Loucy (cell line): ENCODE measurements at regions not wholly inside any gene's neighbourhood (a gene's known extent, or its start where the extent isn't known, plus 50 kb on each side); places are given as distances from the start of the nearest gene placed in this dataset.

Source experiments
- H2AFZ ChIP-seq: fragments of 200-600 bp; sonication (generic); 2 replicates; pipeline ENCODE4 v1.6.0; 2016; ENCODE audit warnings: antibody characterized with exemption, mild to moderate bottlenecking, low read length, moderate library complexity
- H3F3A ChIP-seq: fragments of 200-600 bp; 2 replicates; pipeline ENCODE4 v1.6.0; 2016; ENCODE audit warnings: antibody characterized with exemption, low read depth, mild to moderate bottlenecking
- H3K27me3 ChIP-seq: fragments of 200-600 bp; sonication (generic); 2 replicates; pipeline ENCODE4 v1.6.1; 2014; ENCODE audit warnings: low read length, mild to moderate bottlenecking; ENCODE audit not compliant: insufficient read depth, poor library complexity, severe bottlenecking
- H3K36me3 ChIP-seq: fragments of 200-600 bp; sonication (generic); 2 replicates; pipeline ENCODE4 v1.6.1; 2016; ENCODE audit warnings: low read length; ENCODE audit not compliant: insufficient read depth
- H3K4me1 ChIP-seq: fragments of 200-600 bp; sonication (generic); 2 replicates; pipeline ENCODE4 v1.5.1; 2014; ENCODE audit warnings: low read length, mild to moderate bottlenecking; ENCODE audit not compliant: insufficient read depth, poor library complexity, severe bottlenecking
- H3K4me2 ChIP-seq: fragments of 200-600 bp; sonication (generic); 2 replicates; pipeline ENCODE4 v1.6.0; 2014; ENCODE audit warnings: antibody characterized with exemption, low read length, low read depth, mild to moderate bottlenecking; ENCODE audit not compliant: poor library complexity, severe bottlenecking
- H3K4me3 ChIP-seq: fragments of 200-600 bp; sonication (generic); 2 replicates; pipeline ENCODE4 v1.5.1; 2014; ENCODE audit warnings: low read length, mild to moderate bottlenecking, mixed read lengths; ENCODE audit not compliant: poor library complexity, severe bottlenecking
- H3K79me2 ChIP-seq: fragments of 200-600 bp; sonication (generic); 2 replicates; pipeline ENCODE4 v1.6.1; 2014; ENCODE audit warnings: low read length; ENCODE audit not compliant: insufficient read depth
- H3K9ac ChIP-seq: fragments of 200-600 bp; sonication (generic); 2 replicates; pipeline ENCODE4 v1.6.0; 2014; ENCODE audit warnings: mild to moderate bottlenecking, low read depth, low read length, moderate library complexity; ENCODE audit not compliant: poor library complexity, severe bottlenecking
- H3K9me2 ChIP-seq: fragments of 200-600 bp; sonication (generic); replicated peaks from 2 replicates; pipeline ENCODE4 v1.6.1; 2016; ENCODE audit warnings: low read depth, low read length, mixed read lengths
- H3K9me3 ChIP-seq: fragments of 200-600 bp; sonication (generic); 2 replicates; pipeline ENCODE4 v1.6.1; 2014; ENCODE audit warnings: mild to moderate bottlenecking, antibody characterized with exemption, low read length, low read depth; ENCODE audit not compliant: insufficient read depth
- H4K20me1 ChIP-seq: fragments of 200-600 bp; sonication (generic); 2 replicates; pipeline ENCODE4 v1.6.0; 2014; ENCODE audit warnings: antibody characterized with exemption, low read length, mild to moderate bottlenecking; ENCODE audit not compliant: insufficient read depth, poor library complexity, severe bottlenecking
- EZH2phosphoT487 ChIP-seq: fragments of 200-600 bp; IDR thresholded peaks from 2 replicates; pipeline ENCODE4 v1.6.1; 2018; ENCODE audit warnings: antibody characterized with exemption, mild to moderate bottlenecking, moderate library complexity, borderline replicate concordance
- TF ChIP-seq, protein P1 (sequence below): fragments of 200-600 bp; sonication (generic); conservative IDR thresholded peaks from 2 replicates; pipeline ENCODE4 v1.5.1; 2014; ENCODE audit warnings: mild to moderate bottlenecking, antibody characterized with exemption, low read length

DNA sequence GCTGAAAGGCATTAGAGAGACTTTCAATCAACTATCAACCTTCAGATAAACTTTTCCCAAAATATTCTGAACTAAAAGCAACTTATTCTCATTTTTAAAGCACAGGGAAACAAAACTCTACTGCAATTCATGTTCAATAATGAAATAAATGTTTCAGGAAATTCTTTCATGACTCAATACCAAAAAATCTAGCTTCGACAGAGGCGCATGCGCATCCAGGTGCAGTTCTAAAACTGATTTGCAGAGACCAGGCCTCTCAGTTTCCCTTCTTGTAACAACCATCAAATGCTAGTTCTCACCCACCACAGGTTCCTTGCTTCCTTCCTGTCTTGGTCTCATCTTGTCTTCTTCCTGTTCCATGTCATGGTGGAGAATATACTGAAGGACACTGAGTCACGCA, 55.3 kb upstream of the NRBF2 start:
- no peaks in the 10 kb centered on the region for H3K4me1 ChIP-seq
- H4K20me1 ChIP-seq = no peaks in the 10 kb centered on the region
- H3K9ac ChIP-seq = no peak overlapping the region
- no peaks in the 10 kb centered on the region for H3K79me2 ChIP-seq
- H3K4me3 ChIP-seq = no peak overlapping the region
- no peaks in the 10 kb centered on the region for H3K27me3 ChIP-seq
- no peak overlapping the region for H3K4me2 ChIP-seq
- H3K9me2 ChIP-seq = no peaks in the 10 kb centered on the region
- no peaks in the 10 kb centered on the region for H3K36me3 ChIP-seq
- no peaks in the 10 kb centered on the region for H3F3A ChIP-seq
- no peaks in the 10 kb centered on the region for H3K9me3 ChIP-seq
- no peak overlapping the region for H2AFZ ChIP-seq
- no peak for TF ChIP-seq EZH2phosphoT487
- TF ChIP-seq, protein P1, sequence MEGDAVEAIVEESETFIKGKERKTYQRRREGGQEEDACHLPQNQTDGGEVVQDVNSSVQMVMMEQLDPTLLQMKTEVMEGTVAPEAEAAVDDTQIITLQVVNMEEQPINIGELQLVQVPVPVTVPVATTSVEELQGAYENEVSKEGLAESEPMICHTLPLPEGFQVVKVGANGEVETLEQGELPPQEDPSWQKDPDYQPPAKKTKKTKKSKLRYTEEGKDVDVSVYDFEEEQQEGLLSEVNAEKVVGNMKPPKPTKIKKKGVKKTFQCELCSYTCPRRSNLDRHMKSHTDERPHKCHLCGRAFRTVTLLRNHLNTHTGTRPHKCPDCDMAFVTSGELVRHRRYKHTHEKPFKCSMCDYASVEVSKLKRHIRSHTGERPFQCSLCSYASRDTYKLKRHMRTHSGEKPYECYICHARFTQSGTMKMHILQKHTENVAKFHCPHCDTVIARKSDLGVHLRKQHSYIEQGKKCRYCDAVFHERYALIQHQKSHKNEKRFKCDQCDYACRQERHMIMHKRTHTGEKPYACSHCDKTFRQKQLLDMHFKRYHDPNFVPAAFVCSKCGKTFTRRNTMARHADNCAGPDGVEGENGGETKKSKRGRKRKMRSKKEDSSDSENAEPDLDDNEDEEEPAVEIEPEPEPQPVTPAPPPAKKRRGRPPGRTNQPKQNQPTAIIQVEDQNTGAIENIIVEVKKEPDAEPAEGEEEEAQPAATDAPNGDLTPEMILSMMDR = no peak

DNA sequence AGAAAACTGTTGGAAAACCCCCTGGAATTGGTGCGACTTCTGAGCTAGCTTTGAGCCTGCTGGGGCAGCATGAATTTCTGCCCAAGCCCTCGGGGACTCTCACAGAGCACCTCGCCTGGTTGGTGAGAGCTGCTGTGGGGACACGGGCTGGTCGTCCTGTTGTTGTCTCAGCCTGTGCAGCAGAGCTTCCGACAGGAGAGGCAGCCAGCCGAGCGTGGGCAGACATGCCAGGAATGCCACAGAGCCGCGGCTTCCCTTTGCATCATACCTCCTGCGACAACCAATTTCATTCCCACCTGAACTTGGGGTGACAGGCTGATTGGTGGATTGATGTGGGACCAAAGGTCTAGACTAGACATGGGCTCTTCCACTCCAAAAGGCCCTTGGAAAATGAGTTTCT, 60.2 kb upstream of the NRBF2 start:
- no peaks in the 10 kb centered on the region for H3K36me3 ChIP-seq
- H3K27me3 ChIP-seq = no peaks in the 10 kb centered on the region
- H3K4me3 ChIP-seq = no peak overlapping the region
- H3F3A ChIP-seq = no peaks in the 10 kb centered on the region
- no peaks in the 10 kb centered on the region for H3K4me1 ChIP-seq
- no peaks in the 10 kb centered on the region for H3K9me2 ChIP-seq
- H3K9ac ChIP-seq = no peak overlapping the region
- H4K20me1 ChIP-seq = no peaks in the 10 kb centered on the region
- no peaks in the 10 kb centered on the region for H3K9me3 ChIP-seq
- no peak overlapping the region for H3K4me2 ChIP-seq
- TF ChIP-seq, protein P1 = no peak
- no peak for TF ChIP-seq EZH2phosphoT487
- no peaks in the 10 kb centered on the region for H3K79me2 ChIP-seq
- no peak overlapping the region for H2AFZ ChIP-seq

DNA sequence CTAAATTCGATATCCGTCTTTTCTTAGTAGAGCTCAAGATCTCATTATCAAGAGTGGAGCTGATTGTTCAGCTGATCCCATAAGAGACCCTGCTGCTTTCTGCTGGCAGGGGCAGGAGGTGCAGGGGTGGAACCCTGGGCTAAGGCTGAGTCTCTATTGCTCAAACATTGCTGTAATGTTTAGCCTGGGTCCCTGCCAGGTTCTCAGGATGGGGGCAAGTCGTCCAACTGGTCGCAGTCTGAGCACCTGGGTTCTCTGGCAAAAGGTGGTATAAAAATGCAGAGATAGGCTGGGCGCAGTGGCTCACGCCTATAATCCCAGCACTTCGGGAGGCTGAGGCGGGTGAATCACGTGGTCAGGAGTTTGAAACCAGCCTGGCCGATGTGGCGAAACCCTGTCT, 62.0 kb upstream of the NRBF2 start:
- Histone ChIP-seq H3K9me3 (no peaks in the 10 kb centered on the region), H3F3A (no peaks in the 10 kb centered on the region), H3K4me2 (no peak overlapping the region), H3K36me3 (no peaks in the 10 kb centered on the region), H3K9ac (no peak overlapping the region), H2AFZ (no peak overlapping the region), H3K79me2 (no peaks in the 10 kb centered on the region), H3K4me1 (no peaks in the 10 kb centered on the region), H3K9me2 (no peaks in the 10 kb centered on the region), H3K27me3 (no peaks in the 10 kb centered on the region), H4K20me1 (no peaks in the 10 kb centered on the region), H3K4me3 (no peak overlapping the region)
- no peak for TF ChIP-seq EZH2phosphoT487
- TF ChIP-seq, protein P1 = no peak
